Activated naive CD8-positive, alpha-beta T cell treated with anti-CD3 and anti-CD28 coated beads for 36 hours (primary cell): ENCODE measurements at regions not wholly inside any gene's neighbourhood (a gene's known extent, or its start where the extent isn't known, plus 50 kb on each side); places are given as distances from the start of the nearest gene placed in this dataset.
"Not testable (repeated sequence)": the region's sequence is repeated elsewhere in the genome, so short reads cannot be mapped to it uniquely, and the experiment has no call there.

Source experiments
- DNase-seq: peaks from one replicate; pipeline ENCODE4 v3.0.0; 2021
- H3K27ac Mint-ChIP-seq: one replicate; pipeline ENCODE4 v1.8.0; 2022; ENCODE audit warnings: mild to moderate bottlenecking, moderate library complexity, mixed read lengths
- H3K27me3 Mint-ChIP-seq: one replicate; pipeline ENCODE4 v1.8.0; 2022; ENCODE audit warnings: mild to moderate bottlenecking, mixed read lengths
- H3K36me3 Mint-ChIP-seq: one replicate; pipeline ENCODE4 v1.8.0; 2021; ENCODE audit warnings: mild to moderate bottlenecking, mixed read lengths
- H3K4me1 Mint-ChIP-seq: one replicate; pipeline ENCODE4 v1.8.0; 2021; ENCODE audit warnings: mixed read lengths
- H3K4me3 Mint-ChIP-seq: one replicate; pipeline ENCODE4 v1.8.0; 2022; ENCODE audit warnings: mild to moderate bottlenecking, moderate library complexity, mixed read lengths
- H3K9me3 Mint-ChIP-seq: one replicate; pipeline ENCODE4 v1.8.0; 2022; ENCODE audit warnings: mixed read lengths

DNA sequence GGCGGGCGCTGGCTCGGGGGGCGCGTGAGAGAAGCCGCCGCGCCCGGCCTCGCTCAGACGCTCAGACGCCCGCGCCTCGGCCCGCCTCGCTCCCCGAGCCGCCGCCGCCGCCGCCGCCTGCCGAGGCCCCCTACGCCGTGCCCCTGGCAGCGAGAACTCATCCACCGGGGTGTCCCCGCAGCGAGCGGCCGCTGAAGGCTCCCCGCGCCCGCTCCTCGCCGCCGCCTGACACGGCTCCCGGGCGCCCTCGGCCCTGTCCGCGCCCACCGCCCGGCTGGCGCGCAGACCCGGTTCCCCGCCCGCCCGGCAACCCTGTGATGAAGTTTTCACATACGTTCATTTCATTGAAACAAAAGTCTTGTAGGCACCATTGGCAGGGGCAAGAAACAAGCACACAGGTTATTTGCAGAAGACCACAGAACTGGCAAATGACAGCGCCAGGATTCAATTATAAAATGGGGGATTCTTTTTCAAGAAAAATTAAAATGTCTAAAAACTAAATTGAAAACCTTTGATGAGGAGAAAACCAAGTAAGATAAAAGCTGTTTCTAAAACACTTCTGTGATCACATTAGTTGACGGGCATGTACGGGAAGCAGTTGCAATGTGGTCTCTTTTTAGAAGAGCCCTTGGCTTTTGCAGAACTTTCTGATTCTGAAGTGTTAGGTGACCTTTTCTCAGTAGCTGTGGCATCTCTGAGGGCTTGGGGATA lies 50.5 kb upstream of the TUBA3D start:
- no peaks in the 10 kb centered on the region for H3K36me3 Mint-ChIP-seq
- H3K27me3 Mint-ChIP-seq: peaks cover 74% of the 10 kb centered on the region
- no peak overlapping the region for H3K27ac Mint-ChIP-seq
- peaks cover 4% of the 10 kb centered on the region for H3K4me1 Mint-ChIP-seq
- DNase-seq: peak; percentile 18
- H3K9me3 Mint-ChIP-seq: no peaks in the 10 kb centered on the region
- H3K4me3 Mint-ChIP-seq: no peak overlapping the region

DNA sequence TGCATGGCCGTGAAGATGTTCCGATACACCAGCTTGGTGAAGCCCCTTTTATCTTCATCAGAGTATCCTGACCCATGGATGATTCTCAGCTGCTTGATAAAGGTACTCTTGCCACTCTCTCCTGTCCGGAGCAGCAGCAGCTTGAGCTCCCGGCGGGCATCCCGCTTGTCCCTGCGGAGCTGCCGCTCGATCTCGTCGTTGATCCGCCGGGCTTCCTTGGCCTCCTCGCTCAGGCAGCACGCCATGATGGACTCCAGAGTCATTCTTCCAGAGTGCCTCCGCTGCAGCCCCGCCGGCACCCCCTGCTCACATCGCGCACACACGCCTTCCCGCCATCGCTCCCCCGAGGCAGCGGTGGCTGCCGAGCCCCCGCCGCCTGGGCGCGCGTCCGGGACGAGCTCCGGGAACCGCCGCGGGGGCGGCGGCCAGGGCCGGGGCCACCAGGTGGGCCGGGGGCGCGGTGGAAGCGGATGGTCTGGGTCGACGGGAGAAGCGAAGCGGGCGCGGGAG lies 51.3 kb upstream of the TUBA3D start:
- H3K4me1 Mint-ChIP-seq, H3K27ac Mint-ChIP-seq, H3K9me3 Mint-ChIP-seq, H3K36me3 Mint-ChIP-seq: not testable (repeated sequence)
- Mint-ChIP-seq H3K27me3 (peaks cover 70% of the 10 kb centered on the region), H3K4me3 (peak overlapping the region; percentile 7)
- peak; percentile 12 for DNase-seq

DNA sequence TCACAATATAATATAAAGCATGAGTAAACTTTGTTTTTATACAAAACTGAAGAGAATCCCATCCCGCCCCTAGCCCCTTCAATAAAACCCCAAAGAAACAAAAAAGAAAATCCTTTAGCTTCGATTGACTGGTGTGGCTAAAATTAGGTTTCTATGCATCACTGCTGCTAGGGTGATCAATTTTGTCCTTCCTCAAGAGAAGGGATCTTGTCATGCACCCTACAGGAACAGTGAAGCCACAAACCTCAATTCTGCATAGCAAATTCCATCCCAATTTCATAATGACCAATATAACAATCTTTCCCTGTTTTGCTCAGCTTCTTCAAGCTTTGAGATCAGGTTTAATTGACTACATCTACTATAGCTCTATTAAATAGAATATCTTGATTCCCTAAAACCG lies 55.2 kb upstream of the TUBA3D start:
- not testable (repeated sequence) for DNase-seq, H3K27ac Mint-ChIP-seq, H3K4me1 Mint-ChIP-seq, H3K36me3 Mint-ChIP-seq, H3K4me3 Mint-ChIP-seq, H3K9me3 Mint-ChIP-seq
- H3K27me3 Mint-ChIP-seq: peaks cover 61% of the 10 kb centered on the region

DNA sequence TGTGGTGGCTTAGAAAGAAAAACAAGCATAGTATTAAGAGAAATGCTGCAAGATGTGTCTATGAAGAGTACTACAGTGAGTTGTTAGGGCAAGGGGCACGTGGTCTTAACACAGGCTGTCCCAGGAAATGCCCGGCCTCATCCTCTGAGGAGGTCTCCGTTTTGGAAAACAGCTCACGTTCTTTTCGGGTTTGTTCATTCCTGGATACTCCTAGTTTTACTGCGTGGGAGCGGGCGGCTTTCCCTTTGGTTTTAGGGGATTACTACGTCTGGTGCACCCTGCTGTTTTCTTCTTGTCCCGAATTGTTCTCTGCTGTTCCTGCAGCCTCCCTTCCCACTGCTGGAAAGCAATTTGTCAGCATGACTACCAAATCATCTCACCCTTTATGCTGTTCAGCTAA lies 55.5 kb upstream of the RAB6D start:
- Mint-ChIP-seq H3K4me1 (no peaks in the 10 kb centered on the region), H3K36me3 (no peaks in the 10 kb centered on the region), H3K27me3 (peaks cover 58% of the 10 kb centered on the region)

DNA sequence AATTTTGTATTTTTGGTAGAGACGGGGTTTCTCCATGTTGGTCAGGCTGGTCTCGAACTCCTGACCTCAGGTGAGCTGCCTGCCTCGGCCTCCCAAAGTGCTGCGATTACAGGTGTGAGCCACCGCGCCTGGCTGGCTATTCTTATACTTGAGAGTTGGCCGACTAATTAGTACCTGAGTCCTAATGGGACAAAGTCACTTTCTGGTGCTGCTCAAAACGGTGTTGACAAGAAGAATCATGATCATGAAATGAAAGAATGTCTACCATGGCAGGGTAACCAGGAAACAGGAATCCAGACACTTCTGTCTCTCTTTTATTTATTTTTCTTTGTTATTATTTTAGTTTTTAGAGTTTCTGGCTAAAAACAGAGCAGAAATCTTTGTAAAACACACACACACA lies 54.7 kb upstream of the RAB6D start:
- peaks cover 54% of the 10 kb centered on the region for H3K27me3 Mint-ChIP-seq
- H3K4me3 Mint-ChIP-seq: no peak overlapping the region
- no peak overlapping the region for H3K27ac Mint-ChIP-seq
- no peaks in the 10 kb centered on the region for H3K4me1 Mint-ChIP-seq
- no peak for DNase-seq
- no peaks in the 10 kb centered on the region for H3K36me3 Mint-ChIP-seq
- H3K9me3 Mint-ChIP-seq: no peaks in the 10 kb centered on the region

More for the DNA sequence above, 55.5 kb upstream of the RAB6D start:
- Mint-ChIP-seq H3K27ac (no peak overlapping the region), H3K9me3 (no peaks in the 10 kb centered on the region), H3K4me3 (no peak overlapping the region)
- no peak for DNase-seq

DNA sequence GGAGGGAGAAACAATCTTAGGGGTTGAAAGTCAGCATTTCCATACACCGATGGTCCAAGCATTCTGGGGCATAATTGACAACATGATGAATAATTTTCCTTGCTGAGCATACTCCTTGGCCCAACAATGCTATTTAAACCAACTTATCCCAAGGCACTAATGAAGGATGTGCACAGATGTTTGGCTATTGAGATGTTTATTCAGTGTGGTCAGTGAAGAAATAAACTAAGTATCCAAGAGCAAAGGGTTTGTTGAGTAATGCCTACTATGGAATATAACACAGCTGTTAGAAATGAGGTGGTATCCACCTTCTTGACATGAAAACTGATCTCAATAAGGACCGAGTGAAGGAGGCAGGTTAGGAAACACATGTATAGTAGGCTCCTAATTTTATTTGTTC lies 53.9 kb upstream of the RAB6D start:
- no peak overlapping the region for H3K27ac Mint-ChIP-seq
- no peak overlapping the region for H3K4me3 Mint-ChIP-seq
- no peaks in the 10 kb centered on the region for H3K9me3 Mint-ChIP-seq
- peaks cover 4% of the 10 kb centered on the region for H3K4me1 Mint-ChIP-seq
- DNase-seq: no peak
- H3K27me3 Mint-ChIP-seq: peaks cover 54% of the 10 kb centered on the region
- no peaks in the 10 kb centered on the region for H3K36me3 Mint-ChIP-seq

DNA sequence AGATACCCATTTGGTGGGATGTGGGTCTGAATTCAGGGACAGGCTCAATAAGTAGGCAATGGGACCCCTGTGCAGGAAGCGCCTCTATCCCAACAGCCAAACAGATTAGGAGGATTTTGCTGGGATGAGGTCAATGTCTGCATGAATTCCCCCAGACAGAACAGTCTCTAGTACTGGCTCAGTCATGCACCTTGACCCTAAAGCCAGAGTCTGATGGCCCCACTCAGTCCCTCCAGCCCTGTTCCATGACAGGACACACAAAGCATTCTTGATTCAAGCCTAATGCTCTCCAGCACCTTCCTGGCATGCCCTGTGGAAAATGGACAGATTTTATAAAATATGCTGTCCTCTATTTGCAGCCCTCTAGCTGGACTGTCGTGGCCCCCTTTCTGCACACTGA lies 49.8 kb upstream of the RAB6D start:
- Mint-ChIP-seq H3K36me3 (no peaks in the 10 kb centered on the region), H3K4me3 (no peak overlapping the region), H3K4me1 (peaks cover 4% of the 10 kb centered on the region), H3K27ac (no peak overlapping the region), H3K9me3 (no peaks in the 10 kb centered on the region), H3K27me3 (peaks cover 43% of the 10 kb centered on the region)
- DNase-seq: no peak
